Hepatocyte (in vitro differentiated cells): ENCODE measurements at regions not wholly inside any gene's neighbourhood (a gene's known extent, or its start where the extent isn't known, plus 50 kb on each side); places are given as distances from the start of the nearest gene placed in this dataset.

Experiments
- CTCF ChIP-seq: fragments of 200-600 bp; sonication (generic); IDR thresholded peaks from 2 replicates; pipeline ENCODE4 v1.5.1; 2016; ENCODE audit warnings: antibody characterized with exemption, mild to moderate bottlenecking; ENCODE audit not compliant: poor library complexity
- EZH2 ChIP-seq: fragments of 200-600 bp; sonication (generic); IDR thresholded peaks from 2 replicates; pipeline ENCODE4 v1.6.1; 2016; ENCODE audit warnings: antibody characterized with exemption, mild to moderate bottlenecking, borderline replicate concordance
- EZH2phosphoT487 ChIP-seq: fragments of 200-600 bp; sonication (generic); IDR thresholded peaks from one replicate; pipeline ENCODE4 v1.6.1; 2018; ENCODE audit warnings: antibody characterized with exemption, mild to moderate bottlenecking, low read depth, moderate library complexity; ENCODE audit not compliant: unreplicated experiment, severe bottlenecking

GRCh38 chr20:19887556-19888268, 129.4 kb upstream of the NAA20 start:
- TF ChIP-seq CTCF (no peak), EZH2phosphoT487 (no peak), EZH2 (no peak)
